ENCODE measurements at regions not wholly inside any gene's neighbourhood (a gene's known extent, or its start where the extent isn't known, plus 50 kb on each side); places are given as distances from the start of the nearest gene placed in this dataset.
"Not testable (repeated sequence)": the region's sequence is repeated elsewhere in the genome, so short reads cannot be mapped to it uniquely, and the experiment has no call there.

GRCh38 chr2:87611956-87612355 lies 135.9 kb upstream of the PLGLB2 start:
- FAIRE-seq, result peak; percentile 68

GRCh38 chr2:87614829-87615434 lies 133.0 kb upstream of the PLGLB2 start:
- not testable (repeated sequence) for FAIRE-seq; H3K27me3 ChIP-seq (ENCODE audit: control insufficient read depth, insufficient read depth, low read length); H3K4me3 ChIP-seq (ENCODE audit: low read depth, low read length)

More at GRCh38 chr2:87611956-87612355, 135.9 kb upstream of the PLGLB2 start:
- H3K36me3 ChIP-seq (ENCODE audit: control insufficient read depth, insufficient read depth, low read length); DNase-seq (ENCODE audit: low read depth); H3K4me3 ChIP-seq (ENCODE audit: low read depth, low read length); H3K27me3 ChIP-seq (ENCODE audit: control insufficient read depth, insufficient read depth, low read length): not testable (repeated sequence)

GRCh38 chr2:87619121-87619520 lies 128.8 kb upstream of the PLGLB2 start:
- not testable (repeated sequence) for DNase-seq (ENCODE audit: low read depth); H3K4me3 ChIP-seq (ENCODE audit: low read depth, low read length); FAIRE-seq; H3K27me3 ChIP-seq (ENCODE audit: control insufficient read depth, insufficient read depth, low read length); H3K36me3 ChIP-seq (ENCODE audit: control insufficient read depth, insufficient read depth, low read length)

More at GRCh38 chr2:87614829-87615434, 133.0 kb upstream of the PLGLB2 start:
- DNase-seq (ENCODE audit: low read depth); H3K36me3 ChIP-seq (ENCODE audit: control insufficient read depth, insufficient read depth, low read length): not testable (repeated sequence)

- DNase-seq (ENCODE audit: low read depth); H3K36me3 ChIP-seq (ENCODE audit: control insufficient read depth, insufficient read depth, low read length): not testable (repeated sequence)
- peak; percentile 98 for FAIRE-seq
These were observed 126.7 kb upstream of the PLGLB2 start for GRCh38 chr2:87621139-87621538.

GRCh38 chr2:87622720-87623119 lies 125.2 kb upstream of the PLGLB2 start:
- FAIRE-seq; H3K36me3 ChIP-seq (ENCODE audit: control insufficient read depth, insufficient read depth, low read length); H3K27me3 ChIP-seq (ENCODE audit: control insufficient read depth, insufficient read depth, low read length); H3K4me3 ChIP-seq (ENCODE audit: low read depth, low read length); DNase-seq (ENCODE audit: low read depth): not testable (repeated sequence)

More at GRCh38 chr2:87621139-87621538, 126.7 kb upstream of the PLGLB2 start:
- not testable (repeated sequence) for H3K4me3 ChIP-seq (ENCODE audit: low read depth, low read length); H3K27me3 ChIP-seq (ENCODE audit: control insufficient read depth, insufficient read depth, low read length)

- H3K4me3 ChIP-seq (ENCODE audit: low read depth, low read length); H3K27me3 ChIP-seq (ENCODE audit: control insufficient read depth, insufficient read depth, low read length); H3K36me3 ChIP-seq (ENCODE audit: control insufficient read depth, insufficient read depth, low read length): not testable (repeated sequence)
- peak; percentile 97 for FAIRE-seq
- DNase-seq (ENCODE audit: low read depth), result peak; percentile 67
These were observed 118.1 kb upstream of the PLGLB2 start for GRCh38 chr2:87629491-87630458.

- FAIRE-seq; H3K4me3 ChIP-seq (ENCODE audit: low read depth, low read length); DNase-seq (ENCODE audit: low read depth); H3K27me3 ChIP-seq (ENCODE audit: control insufficient read depth, insufficient read depth, low read length); H3K36me3 ChIP-seq (ENCODE audit: control insufficient read depth, insufficient read depth, low read length): not testable (repeated sequence)
These were observed 117.0 kb upstream of the PLGLB2 start for GRCh38 chr2:87630892-87631291.

GRCh38 chr2:87631402-87631801 lies 116.5 kb upstream of the PLGLB2 start:
- not testable (repeated sequence) for H3K36me3 ChIP-seq (ENCODE audit: control insufficient read depth, insufficient read depth, low read length); H3K27me3 ChIP-seq (ENCODE audit: control insufficient read depth, insufficient read depth, low read length); FAIRE-seq; DNase-seq (ENCODE audit: low read depth); H3K4me3 ChIP-seq (ENCODE audit: low read depth, low read length)

- not testable (repeated sequence) for H3K4me3 ChIP-seq (ENCODE audit: low read depth, low read length); H3K27me3 ChIP-seq (ENCODE audit: control insufficient read depth, insufficient read depth, low read length); H3K36me3 ChIP-seq (ENCODE audit: control insufficient read depth, insufficient read depth, low read length); DNase-seq (ENCODE audit: low read depth)
- peak; percentile 32 for FAIRE-seq
These were observed 114.5 kb upstream of the PLGLB2 start for GRCh38 chr2:87633287-87633963.

- not testable (repeated sequence) for H3K4me3 ChIP-seq (ENCODE audit: low read depth, low read length); FAIRE-seq; H3K36me3 ChIP-seq (ENCODE audit: control insufficient read depth, insufficient read depth, low read length); DNase-seq (ENCODE audit: low read depth); H3K27me3 ChIP-seq (ENCODE audit: control insufficient read depth, insufficient read depth, low read length)
These were observed 113.8 kb upstream of the PLGLB2 start for GRCh38 chr2:87634106-87634505.

GRCh38 chr2:87634971-87635650 lies 112.8 kb upstream of the PLGLB2 start:
- H3K36me3 ChIP-seq (ENCODE audit: control insufficient read depth, insufficient read depth, low read length); DNase-seq (ENCODE audit: low read depth); H3K27me3 ChIP-seq (ENCODE audit: control insufficient read depth, insufficient read depth, low read length); FAIRE-seq; H3K4me3 ChIP-seq (ENCODE audit: low read depth, low read length): not testable (repeated sequence)

GRCh38 chr2:87636246-87636645 lies 111.6 kb upstream of the PLGLB2 start:
- not testable (repeated sequence) for DNase-seq (ENCODE audit: low read depth); H3K36me3 ChIP-seq (ENCODE audit: control insufficient read depth, insufficient read depth, low read length); H3K27me3 ChIP-seq (ENCODE audit: control insufficient read depth, insufficient read depth, low read length); H3K4me3 ChIP-seq (ENCODE audit: low read depth, low read length); FAIRE-seq

- not testable (repeated sequence) for H3K27me3 ChIP-seq (ENCODE audit: control insufficient read depth, insufficient read depth, low read length); DNase-seq (ENCODE audit: low read depth); H3K36me3 ChIP-seq (ENCODE audit: control insufficient read depth, insufficient read depth, low read length); H3K4me3 ChIP-seq (ENCODE audit: low read depth, low read length); FAIRE-seq
These were observed 111.2 kb upstream of the PLGLB2 start for GRCh38 chr2:87636735-87637134.

Measured in bronchial epithelial cell (primary cell).